HL-60 (cell line): ENCODE measurements at regions not wholly inside any gene's neighbourhood (a gene's known extent, or its start where the extent isn't known, plus 50 kb on each side); places are given as distances from the start of the nearest gene placed in this dataset.

Experiments used
- REST ChIP-seq: IDR thresholded peaks from 2 replicates; pipeline ENCODE4 v1.6.1; 2012; ENCODE audit warnings: low read depth; ENCODE audit not compliant: insufficient replicate concordance
- TF ChIP-seq, protein P1 (sequence below): IDR thresholded peaks from one replicate; pipeline ENCODE4 v1.5.1; 2011; ENCODE audit warnings: low read length, control low read depth, inconsistent platforms; ENCODE audit not compliant: insufficient read depth

- TF ChIP-seq, protein P1, sequence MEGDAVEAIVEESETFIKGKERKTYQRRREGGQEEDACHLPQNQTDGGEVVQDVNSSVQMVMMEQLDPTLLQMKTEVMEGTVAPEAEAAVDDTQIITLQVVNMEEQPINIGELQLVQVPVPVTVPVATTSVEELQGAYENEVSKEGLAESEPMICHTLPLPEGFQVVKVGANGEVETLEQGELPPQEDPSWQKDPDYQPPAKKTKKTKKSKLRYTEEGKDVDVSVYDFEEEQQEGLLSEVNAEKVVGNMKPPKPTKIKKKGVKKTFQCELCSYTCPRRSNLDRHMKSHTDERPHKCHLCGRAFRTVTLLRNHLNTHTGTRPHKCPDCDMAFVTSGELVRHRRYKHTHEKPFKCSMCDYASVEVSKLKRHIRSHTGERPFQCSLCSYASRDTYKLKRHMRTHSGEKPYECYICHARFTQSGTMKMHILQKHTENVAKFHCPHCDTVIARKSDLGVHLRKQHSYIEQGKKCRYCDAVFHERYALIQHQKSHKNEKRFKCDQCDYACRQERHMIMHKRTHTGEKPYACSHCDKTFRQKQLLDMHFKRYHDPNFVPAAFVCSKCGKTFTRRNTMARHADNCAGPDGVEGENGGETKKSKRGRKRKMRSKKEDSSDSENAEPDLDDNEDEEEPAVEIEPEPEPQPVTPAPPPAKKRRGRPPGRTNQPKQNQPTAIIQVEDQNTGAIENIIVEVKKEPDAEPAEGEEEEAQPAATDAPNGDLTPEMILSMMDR, result no peak
- TF ChIP-seq REST, result no peak
These were observed 512.6 kb upstream of the NAALADL2 start for GRCh38 chr3:174346571-174346970.
